Epithelial cell of esophagus (primary cell): ENCODE measurements at regions not wholly inside any gene's neighbourhood (a gene's known extent, or its start where the extent isn't known, plus 50 kb on each side); places are given as distances from the start of the nearest gene placed in this dataset.
"Not testable (repeated sequence)": the region's sequence is repeated elsewhere in the genome, so short reads cannot be mapped to it uniquely, and the experiment has no call there.

Experiments
- DNase-seq: peaks from one replicate; pipeline ENCODE4 v3.0.0; 2010; ENCODE audit warnings: low read depth
- H3K4me3 ChIP-seq: 2 replicates; pipeline ENCODE4 v1.5.1; 2011; ENCODE audit warnings: mild to moderate bottlenecking, low read length, control low read depth
- TF ChIP-seq, protein P1 (sequence below): IDR thresholded peaks from 2 replicates; pipeline ENCODE4 v1.5.1; 2011; ENCODE audit warnings: low read depth, mild to moderate bottlenecking, low read length, control low read depth, inconsistent platforms; ENCODE audit not compliant: insufficient read depth; ENCODE audit errors: missing control alignments

DNA sequence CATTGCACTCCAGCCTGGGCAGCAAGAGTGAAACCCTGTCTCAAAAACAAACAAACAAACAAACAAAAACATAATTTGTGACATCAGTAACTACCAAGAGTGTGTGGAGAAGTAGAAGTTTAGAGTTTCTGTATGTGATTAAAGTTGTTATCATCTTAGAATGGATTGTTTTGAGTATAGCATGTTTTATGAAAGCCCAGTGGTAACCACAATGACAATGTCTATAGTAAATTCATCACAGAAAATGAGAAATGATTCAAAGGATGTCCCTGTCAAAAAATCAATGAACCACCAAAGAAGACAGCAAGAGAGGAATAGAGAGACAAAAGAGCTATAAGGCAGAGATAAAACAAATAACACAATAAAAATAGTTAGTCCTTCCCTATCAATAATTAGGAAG is 1299.2 kb downstream of the CNTNAP5 start:
- TF ChIP-seq, protein P1, sequence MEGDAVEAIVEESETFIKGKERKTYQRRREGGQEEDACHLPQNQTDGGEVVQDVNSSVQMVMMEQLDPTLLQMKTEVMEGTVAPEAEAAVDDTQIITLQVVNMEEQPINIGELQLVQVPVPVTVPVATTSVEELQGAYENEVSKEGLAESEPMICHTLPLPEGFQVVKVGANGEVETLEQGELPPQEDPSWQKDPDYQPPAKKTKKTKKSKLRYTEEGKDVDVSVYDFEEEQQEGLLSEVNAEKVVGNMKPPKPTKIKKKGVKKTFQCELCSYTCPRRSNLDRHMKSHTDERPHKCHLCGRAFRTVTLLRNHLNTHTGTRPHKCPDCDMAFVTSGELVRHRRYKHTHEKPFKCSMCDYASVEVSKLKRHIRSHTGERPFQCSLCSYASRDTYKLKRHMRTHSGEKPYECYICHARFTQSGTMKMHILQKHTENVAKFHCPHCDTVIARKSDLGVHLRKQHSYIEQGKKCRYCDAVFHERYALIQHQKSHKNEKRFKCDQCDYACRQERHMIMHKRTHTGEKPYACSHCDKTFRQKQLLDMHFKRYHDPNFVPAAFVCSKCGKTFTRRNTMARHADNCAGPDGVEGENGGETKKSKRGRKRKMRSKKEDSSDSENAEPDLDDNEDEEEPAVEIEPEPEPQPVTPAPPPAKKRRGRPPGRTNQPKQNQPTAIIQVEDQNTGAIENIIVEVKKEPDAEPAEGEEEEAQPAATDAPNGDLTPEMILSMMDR = no peak
- H3K4me3 ChIP-seq = no peak overlapping the region

DNA sequence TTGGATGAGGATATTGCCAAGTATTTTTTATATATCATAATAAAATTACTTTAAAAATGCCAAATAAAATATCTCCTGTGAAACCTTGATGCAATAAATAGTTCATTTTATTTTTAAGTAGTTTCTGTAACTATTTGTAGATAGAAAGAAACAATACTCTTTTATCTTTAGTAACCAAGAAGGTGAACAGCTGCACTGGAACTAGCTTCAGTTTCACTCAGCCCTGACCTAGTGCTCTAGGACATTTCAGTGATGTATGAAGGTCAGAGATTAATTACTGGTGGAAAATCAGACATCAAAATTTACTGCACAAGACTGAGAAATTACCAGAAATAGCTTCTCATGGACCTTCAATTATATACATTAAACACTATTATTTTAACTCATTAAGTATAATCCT is 1305.0 kb downstream of the CNTNAP5 start:
- DNase-seq = no peak
- TF ChIP-seq, protein P1 = no peak

More for the DNA sequence above, 1299.2 kb downstream of the CNTNAP5 start:
- DNase-seq = no peak

DNA sequence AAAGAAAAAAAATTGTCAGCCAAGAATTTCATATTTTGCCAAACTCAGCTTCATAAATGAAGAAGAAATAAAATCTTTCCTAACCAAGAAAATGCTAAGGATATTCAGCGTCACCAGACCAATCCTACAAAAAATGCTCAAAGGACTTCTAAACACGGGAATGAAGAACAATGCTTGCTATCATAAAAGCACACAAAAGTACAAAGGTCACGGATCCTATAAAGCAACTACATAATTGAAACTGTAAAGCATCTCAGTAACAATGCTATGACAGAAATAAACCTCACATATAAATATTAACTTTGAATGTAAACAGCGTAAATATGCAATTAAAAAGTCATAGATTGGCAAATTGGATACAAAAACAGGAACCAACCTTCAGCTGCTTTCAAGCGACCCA is 1314.6 kb upstream of the GYPC start:
- TF ChIP-seq, protein P1 = no peak
- no peak overlapping the region for H3K4me3 ChIP-seq
- DNase-seq = no peak

More for the DNA sequence above, 1305.0 kb downstream of the CNTNAP5 start:
- no peak overlapping the region for H3K4me3 ChIP-seq

DNA sequence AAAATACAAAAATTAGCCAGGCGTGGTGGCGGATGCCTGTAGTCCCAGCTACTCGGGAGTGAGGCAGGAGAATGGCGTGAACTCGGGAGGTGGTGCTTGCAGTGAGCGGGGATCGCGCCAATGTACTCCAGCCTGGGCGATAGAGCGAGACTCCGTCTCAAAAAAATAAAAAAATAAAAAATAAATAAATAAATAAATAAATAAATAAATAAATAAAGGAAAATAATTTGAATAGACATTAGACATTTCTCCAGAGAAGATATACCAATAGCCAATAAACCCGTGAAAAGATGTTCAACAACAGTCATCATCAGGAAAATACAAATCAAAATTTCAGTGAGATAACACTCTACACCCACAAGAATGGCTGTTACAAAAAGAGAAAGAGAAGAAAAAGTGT is 1302.4 kb upstream of the GYPC start:
- H3K4me3 ChIP-seq, DNase-seq: not testable (repeated sequence)

DNA sequence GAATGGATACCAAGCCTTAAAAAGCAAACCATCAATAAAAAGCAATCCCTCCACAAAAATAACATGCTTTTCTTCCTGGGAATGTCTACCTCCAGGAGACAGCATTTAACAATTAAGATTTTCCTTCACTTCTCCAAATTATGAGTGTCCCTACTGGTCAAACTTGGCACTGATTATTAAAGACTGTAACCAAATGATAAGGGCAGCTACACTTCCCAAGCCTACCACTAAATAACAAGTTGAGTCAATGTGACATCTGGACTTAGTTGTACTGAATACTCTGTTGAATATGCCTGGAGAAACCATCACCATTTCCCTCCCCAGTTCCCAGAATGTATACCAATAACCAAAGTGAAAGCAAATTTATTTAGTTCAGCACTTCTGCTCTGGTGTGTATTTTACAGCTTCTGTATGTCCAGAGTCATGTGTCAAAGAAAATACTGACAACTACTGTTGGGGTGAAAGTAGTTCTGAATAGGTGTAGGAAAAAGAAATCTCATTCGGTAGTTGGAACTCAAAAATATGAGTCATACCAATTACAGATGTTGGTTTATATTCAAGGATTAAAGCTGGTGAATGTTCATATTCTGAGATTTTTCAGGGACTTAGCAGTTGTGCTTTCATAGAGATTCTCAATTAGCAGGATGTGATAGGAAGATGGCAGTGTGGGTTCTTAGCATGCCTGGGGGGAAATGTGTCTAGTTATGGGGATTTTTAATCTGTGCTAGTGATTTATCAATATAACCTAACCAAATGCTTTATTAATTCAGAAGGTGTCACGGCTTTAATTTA is 1291.6 kb upstream of the GYPC start:
- no peak overlapping the region for H3K4me3 ChIP-seq
- TF ChIP-seq, protein P1 = no peak
- DNase-seq = no peak

DNA sequence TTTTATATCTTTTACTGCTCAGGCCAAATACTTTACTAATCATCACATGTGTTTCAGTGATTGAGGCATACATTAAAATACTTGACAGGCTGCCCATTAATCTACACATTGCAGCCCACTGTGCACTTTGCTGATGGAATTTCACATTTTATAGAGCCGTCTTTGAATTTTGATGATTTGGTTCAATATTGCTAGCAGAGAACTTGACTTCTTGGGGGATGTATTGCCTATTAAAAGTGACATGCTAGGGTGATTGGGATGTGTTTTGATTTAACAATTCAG is 1291.0 kb upstream of the GYPC start:
- no peak for DNase-seq
- TF ChIP-seq, protein P1 = no peak
- H3K4me3 ChIP-seq = no peak overlapping the region

DNA sequence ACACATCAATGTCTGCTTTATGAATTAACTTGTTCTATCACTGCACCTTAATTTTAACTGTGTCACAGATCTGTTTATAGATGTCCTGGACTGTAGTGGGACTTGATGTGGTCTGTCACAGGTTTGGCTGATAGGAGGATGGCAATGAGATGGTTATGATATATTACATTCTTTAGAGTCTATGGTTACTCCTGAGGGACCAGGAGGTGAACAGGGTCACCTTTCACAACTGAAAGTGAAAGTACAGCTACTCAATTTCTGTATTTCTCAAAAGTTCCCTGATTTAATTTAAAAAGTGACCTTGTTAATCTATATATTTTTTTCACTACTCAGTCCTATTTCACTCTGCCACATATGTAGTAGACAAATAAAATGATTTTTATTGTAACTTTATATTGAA is 1284.1 kb upstream of the GYPC start:
- DNase-seq = no peak
- H3K4me3 ChIP-seq = no peak overlapping the region
- TF ChIP-seq, protein P1 = no peak
